ENCODE measurements at regions not wholly inside any gene's neighbourhood (a gene's known extent, or its start where the extent isn't known, plus 50 kb on each side); places are given as distances from the start of the nearest gene placed in this dataset.
A peak's percentile ranks its signal among the peaks of the same experiment; 100 is the strongest.

- DNase-seq, result peak; percentile 9
Measured at GRCh38 chr11:91947215-91947820, 277.3 kb upstream of the FAT3 start.

DNA sequence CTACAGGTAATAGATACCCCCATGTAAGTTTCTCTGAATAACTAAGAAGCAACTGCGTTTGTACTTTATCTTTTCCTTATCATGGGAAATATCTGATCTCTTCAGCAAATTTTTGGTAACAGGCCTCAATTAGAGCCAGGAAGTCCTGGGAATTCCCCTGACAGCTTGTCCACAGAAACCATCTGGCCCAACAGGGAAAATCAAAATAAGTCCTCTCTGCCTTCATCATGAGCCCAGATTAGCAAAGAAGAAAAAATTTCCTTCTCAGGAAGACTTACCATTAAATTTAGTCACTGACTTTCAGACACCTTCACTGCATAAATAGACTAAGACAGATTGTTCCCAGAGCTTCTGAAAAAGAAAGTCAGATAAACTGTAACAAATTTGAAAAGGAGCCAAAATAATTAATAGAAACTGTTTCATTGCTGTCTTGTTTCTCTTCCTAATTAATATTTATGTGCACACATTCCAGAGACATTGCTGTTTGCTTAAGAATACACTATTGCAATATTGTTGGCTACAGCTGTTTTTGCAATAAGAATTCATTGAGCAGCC, 278.1 kb upstream of the FAT3 start:
- DNase-seq, result no peak

DNA sequence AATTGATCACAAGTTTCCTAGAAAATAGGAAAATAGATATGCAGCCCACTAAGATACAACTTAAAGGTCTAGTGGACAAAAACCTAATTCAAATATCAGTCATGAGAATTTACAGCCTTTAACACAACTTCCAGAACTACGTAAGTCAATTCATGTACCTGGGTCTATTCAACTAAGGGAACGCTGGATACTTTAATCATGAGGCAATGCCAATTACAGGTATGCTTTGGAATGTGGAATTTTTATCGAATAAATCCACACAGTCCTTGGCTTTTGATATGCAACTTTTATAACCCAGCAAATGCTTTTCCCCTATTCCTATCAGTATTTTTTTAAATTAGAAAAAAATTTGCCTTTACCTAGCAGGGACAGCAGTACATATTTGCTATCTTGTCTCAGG, 289.5 kb upstream of the FAT3 start:
- DNase-seq, result no peak

DNA sequence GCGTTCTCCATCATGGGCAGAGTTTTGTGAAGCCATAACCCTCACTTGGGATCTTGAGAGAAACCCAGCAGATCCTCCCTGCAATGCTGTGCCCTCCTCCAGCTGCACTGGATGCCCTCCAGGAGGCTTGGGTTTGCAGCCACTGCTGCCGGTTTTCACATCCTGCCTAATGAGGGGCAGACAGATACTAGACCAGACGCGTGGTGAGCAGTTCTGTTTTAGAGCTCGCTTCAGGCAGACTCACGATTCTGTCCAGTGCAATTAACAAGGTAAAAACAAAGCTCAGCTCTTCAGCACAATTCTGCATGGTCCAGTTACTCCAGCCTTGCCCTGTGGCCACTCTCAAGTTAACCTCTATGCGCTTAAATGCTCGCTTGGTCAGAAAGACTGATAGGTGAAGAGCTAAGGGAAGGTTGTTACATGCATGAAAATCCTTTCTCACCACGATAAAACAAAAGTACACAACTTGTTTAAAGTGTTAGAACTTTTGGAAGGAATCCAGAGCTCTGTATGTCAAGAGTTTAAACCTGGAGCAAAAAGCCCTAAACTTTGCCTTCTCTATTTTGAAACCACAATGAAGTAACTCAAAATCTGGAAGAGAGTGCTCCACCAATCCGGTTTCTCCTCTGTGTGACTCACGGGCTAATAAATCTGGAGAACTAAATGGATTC, 292.3 kb upstream of the FAT3 start:
- no peak for DNase-seq

DNA sequence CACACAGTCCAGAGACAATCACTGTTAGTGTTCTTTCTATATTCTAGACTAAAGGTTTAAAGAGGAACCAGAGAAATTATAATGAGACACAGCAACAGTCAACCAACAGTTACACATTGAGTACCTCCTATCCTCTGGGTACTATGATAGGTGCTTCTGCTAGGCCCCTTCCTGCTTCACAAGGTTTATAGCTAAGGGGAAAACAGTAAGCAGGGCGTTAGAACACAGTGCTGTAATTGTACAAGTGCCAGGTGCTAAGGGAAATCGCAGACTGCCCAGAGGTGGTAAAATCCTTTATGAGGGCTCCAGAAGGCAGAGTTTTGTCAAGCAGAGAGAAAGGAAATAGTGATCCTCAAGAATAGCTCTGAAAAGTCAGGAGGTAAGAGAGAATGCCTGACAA, 297.2 kb upstream of the FAT3 start:
- DNase-seq, result no peak

DNA sequence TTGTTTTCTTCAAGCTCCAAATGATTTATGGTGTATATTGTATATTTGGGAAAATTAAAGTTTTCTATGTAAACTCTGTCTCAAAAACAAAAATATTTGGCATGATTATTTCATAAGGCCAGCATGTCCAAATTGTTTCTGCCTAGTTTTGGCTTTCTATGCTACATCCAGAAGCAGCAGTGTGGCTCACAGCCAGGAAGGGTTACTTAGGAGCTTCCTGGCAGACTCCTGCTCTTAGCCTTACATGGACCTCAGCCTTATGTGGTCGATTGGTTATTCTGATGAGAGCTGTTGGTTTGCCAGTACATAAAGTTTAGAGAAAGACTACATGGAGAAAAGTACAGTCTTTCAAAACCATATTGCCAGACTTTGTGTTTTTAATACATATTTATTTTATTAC, 297.7 kb upstream of the FAT3 start:
- no peak for DNase-seq

DNA sequence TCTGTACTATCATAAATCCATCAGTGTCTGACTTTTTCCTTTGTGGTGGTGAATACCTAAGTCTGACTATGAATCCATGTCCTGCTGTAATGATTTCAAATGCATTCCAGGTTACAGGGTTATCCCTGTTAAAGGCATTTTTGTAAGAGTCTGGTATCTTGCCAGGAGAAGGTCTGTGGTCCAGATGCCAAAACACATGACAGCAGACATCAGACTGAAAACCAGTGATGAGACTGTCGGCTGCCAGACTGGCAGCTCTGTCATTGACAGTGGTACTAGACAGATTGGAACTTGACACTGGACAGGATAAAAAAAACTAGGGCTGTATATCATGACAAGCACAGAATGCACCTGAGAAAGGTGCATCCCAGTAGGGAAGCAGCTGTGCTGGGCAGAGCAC, 301.8 kb upstream of the FAT3 start:
- no peak for DNase-seq

GRCh38 chr11:91921974-91922373, 302.6 kb upstream of the FAT3 start:
- DNase-seq, result no peak

DNA sequence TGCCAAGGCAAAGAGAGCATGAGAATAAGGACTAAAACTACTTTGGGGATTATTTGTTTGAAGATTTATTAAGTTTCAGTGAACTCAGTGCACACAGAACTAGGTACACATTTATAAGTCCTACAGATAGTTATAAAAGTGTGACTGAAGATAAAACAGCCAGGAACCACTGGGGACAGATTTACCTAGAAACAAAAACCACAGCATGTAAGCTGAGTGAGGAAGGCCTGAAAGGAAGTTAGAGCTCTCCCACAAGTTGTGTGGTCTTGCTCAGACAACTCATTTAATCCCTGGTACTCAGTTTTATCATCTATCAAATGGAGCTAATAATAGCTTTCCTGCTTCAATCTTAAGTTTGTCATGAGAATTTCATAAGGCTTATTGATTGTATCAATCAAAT, 311.2 kb upstream of the FAT3 start:
- peak; percentile 59 for DNase-seq

GRCh38 chr11:91912322-91912721, 312.3 kb upstream of the FAT3 start:
- no peak for DNase-seq

GRCh38 chr11:91906871-91907624, 317.6 kb upstream of the FAT3 start:
- DNase-seq, result no peak

DNA sequence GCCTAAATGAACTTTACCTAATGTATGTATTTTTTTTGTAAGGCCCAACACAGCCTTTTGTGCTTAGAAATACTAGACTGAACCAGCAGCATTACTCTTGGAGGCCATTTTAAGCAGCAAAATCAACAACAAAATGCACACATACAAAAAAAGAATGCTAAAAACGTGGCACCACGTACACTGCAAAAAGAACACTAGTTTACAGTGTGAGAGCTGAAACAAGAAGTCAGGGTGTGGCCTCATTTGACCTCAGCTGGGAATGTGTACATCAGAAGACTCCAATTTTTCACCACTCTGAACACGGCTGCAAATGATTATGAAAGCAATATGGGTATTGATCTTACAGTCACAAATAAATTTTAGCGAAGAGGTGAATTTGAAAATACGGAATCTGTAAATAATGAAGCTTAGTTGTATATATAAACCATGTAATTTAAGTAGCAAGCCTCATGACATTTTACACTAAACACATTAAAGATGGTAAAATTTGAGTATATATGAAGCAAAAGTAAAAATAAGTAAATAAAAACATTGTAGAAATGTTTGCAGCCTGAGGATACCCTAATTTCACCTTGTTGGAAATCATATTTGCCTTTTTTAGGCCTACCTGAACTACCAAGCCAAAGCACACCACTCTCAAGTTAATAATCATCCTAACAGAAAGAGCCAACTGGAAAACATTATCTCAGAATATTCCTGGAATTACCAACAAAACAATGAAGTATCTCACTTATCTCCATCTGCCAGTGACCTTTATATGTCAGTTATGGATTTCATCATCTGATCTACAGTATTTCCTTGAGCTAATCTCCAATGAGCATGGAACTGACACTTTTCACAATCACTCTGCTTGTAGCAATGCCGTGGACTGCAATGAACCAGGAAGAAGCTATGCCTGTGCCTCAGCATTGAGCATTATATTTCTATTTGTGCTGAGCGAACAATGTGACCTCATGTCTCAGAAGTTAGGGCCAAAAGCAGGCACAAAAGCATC, 319.5 kb upstream of the FAT3 start:
- DNase-seq, result peak; percentile 90

DNA sequence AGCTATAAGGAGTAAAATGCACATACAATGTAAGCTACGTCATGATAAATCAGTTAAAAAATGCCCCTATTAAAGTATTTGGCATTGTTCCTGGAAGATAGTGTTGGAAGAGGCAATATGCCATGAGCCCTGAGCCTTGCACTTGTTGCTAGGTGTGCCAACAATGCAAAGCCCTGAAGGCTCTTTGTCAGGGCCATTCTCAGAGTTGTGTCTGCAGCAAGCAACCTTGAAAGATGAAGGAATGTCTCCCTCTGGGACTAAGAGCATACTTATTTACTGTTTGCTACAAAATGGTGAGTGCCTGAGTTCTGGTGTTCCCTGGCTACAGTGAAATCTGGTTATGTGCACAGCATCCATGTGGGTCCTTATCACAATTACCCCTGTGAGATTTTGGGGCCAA, 322.3 kb upstream of the FAT3 start:
- no peak for DNase-seq

DNA sequence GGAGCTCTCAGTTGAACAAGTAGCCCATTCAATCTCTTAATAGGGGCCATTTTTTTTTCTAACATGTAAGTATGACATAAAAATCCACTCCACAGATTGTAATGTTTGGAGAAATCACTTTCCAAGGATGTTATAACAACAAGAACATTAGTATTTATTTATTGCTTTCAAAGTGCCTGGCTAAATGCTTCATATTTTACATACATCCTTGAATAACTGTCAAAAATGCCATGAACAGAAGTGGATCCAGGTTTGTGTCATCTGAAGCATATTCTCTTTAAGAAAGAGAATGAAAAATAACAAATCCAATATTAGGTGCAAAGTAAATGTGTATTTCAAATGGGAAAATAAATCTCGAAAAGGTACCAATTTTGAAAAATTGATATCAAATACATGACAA, 344.0 kb upstream of the FAT3 start:
- no peak for DNase-seq

- no peak for DNase-seq
Measured at GRCh38 chr11:91876746-91877145, 347.9 kb upstream of the FAT3 start.

DNA sequence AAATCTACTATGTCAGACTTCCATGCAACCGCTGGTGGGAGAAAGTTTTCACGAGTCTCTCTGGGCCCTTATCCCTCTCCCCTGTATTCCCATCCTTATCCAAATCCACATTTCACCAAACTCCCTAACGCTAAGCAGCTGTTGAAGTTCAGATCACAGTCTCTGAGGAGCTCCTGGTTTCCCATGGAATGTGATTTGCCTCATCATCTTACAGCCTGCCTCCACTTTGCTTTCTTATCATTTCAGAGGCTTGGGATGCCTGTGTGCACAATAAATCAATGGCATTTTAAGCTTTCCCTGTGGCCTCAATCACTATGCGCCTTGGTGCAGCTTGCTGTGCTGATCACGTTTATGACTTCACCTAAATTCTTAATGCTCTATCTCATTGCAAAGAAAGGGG, 352.4 kb upstream of the FAT3 start:
- no peak for DNase-seq

DNA sequence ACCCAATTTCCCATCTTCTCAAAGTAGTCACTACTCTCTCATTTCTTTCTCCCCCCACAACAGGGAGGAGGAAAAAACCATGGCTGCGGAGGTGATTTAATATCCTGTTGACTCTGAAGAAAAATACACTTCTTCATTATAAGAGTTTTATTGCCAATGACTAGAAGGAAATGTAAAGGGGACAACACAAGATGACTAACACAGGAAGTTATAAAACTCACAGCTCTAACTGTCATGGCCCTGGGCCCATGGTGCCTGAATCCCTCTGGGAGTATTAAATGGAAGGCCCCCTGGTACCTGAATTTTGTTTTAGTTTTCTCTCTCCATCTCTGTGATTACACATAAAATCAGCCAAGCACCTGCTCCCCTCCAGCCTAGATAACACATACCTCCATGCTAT, 352.8 kb upstream of the FAT3 start:
- no peak for DNase-seq

- no peak for DNase-seq
Measured at GRCh38 chr11:91871048-91871447, 353.6 kb upstream of the FAT3 start.

GRCh38 chr11:91869686-91870085, 354.9 kb upstream of the FAT3 start:
- no peak for DNase-seq

DNA sequence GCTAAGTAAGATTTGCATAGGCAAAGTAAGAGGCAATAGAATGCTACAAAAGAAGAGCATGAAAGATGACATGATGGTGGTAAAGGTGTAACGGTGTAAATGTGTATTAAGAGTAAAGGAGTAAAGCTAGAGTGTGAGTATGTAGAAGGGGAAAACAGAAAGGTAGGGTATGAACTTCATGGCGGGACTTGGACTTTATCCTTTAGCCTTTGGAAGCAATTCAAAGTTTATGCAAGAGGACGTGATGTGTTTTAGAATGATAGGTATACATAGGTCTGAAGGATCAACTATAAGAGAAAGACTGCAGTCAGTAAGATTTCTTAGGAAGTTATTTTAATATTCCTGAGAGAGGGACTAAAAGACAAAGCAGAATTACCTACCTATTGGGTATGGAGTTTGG, 358.0 kb upstream of the FAT3 start:
- DNase-seq, result no peak

- no peak for DNase-seq
Measured at GRCh38 chr11:91860661-91861060, 364.0 kb upstream of the FAT3 start.

- DNase-seq, result no peak
Measured at GRCh38 chr11:91859666-91860065, 365.0 kb upstream of the FAT3 start.

- no peak for DNase-seq
Measured at GRCh38 chr11:91857179-91857578, 367.4 kb upstream of the FAT3 start.

Data from OCI-M1 (cell line).